Endothelial cell of umbilical vein (primary cell): ENCODE measurements at regions not wholly inside any gene's neighbourhood (a gene's known extent, or its start where the extent isn't known, plus 50 kb on each side); places are given as distances from the start of the nearest gene placed in this dataset.

ENCODE experiments used
- BruUV-seq: library from RNA; stranded (reverse); fragments of 400-500 nt; replicated peaks from 2 replicates; lab custom pipeline; 2021; lab: Mats Ljungman, UMichigan
- CTCF ChIA-PET: fragments of 300-600, 350-600 bp; sonication (Branson Sonifier 250); formaldehyde crosslinking; loops from one replicate; lab custom pipeline; 2021; ENCODE audit warnings: antibody characterized with exemption, inconsistent platforms; lab: Charles Lee
- POLR2A ChIA-PET: fragments of 300-600, 350-600 bp; sonication (Branson Sonifier 250); formaldehyde crosslinking; loops from one replicate; lab custom pipeline; 2021; ENCODE audit warnings: antibody characterized with exemption, inconsistent platforms; lab: Charles Lee
- DNase-seq: peaks from one replicate; pipeline ENCODE4 v3.0.0-alpha.2; 2011; ENCODE audit warnings: low read depth, low spot score
- FAIRE-seq: peaks from 2 replicates; lab custom pipeline; 2011; peaks lifted over from hg19 to GRCh38; lab: Jason Lieb, UNC
- H2AFZ ChIP-seq: 2 replicates; pipeline ENCODE4 v1.6.0; 2012; ENCODE audit warnings: low read depth, low read length, control low read depth, inconsistent platforms
- H3K27ac ChIP-seq: 2 replicates; pipeline ENCODE4 v1.5.1; 2011; ENCODE audit warnings: low read depth, mild to moderate bottlenecking, control low read depth, low read length, moderate library complexity; ENCODE audit not compliant: insufficient read depth
- H3K27me3 ChIP-seq, 2 experiments: 2 replicates each; pipeline versions ENCODE4 v1.6.0 to v1.6.1; 2011; ENCODE audit warnings: low read length in 2 of 2, mixed read lengths in 1 of 2; ENCODE audit not compliant: control insufficient read depth in 2 of 2, insufficient read depth in 2 of 2
- H3K36me3 ChIP-seq, 2 experiments: 2 replicates in 1 of 2; 3 replicates in 1 of 2; pipeline ENCODE4 v1.5.1; 2011; ENCODE audit warnings: low read length in 2 of 2, mild to moderate bottlenecking in 1 of 2, moderate library complexity in 1 of 2; ENCODE audit not compliant: control insufficient read depth in 2 of 2, insufficient read depth in 2 of 2; ENCODE audit errors: extremely low read depth in 1 of 2
- H3K4me1 ChIP-seq: 3 replicates; pipeline ENCODE4 v1.5.1; 2011; ENCODE audit warnings: mild to moderate bottlenecking, low read length; ENCODE audit not compliant: control insufficient read depth, insufficient read depth; ENCODE audit errors: extremely low read depth
- H3K4me2 ChIP-seq: 2 replicates; pipeline ENCODE4 v1.6.1; 2011; ENCODE audit warnings: low read length, control low read depth, mixed read lengths; ENCODE audit not compliant: insufficient read depth
- H3K4me3 ChIP-seq, 3 experiments: fragments of 200-600 bp in 1 of 3; sonication (generic), shearing (Covaris generic) in 1 of 3; replicated peaks in 1 of 3; 2 replicates each; pipeline ENCODE4 v1.5.1; 2011 to 2016; ENCODE audit warnings: control low read depth in 3 of 3, low read length in 3 of 3, mild to moderate bottlenecking in 2 of 3, inconsistent platforms in 1 of 3, low read depth in 1 of 3, moderate library complexity in 1 of 3; ENCODE audit not compliant: insufficient read depth in 1 of 3
- H3K79me2 ChIP-seq: 2 replicates; pipeline ENCODE4 v1.6.0; 2012; ENCODE audit warnings: low read length, inconsistent platforms; ENCODE audit not compliant: control insufficient read depth, insufficient read depth
- H3K9ac ChIP-seq: replicated peaks from 2 replicates; pipeline ENCODE3; 2011; ENCODE audit warnings: low read length, control low read depth; ENCODE audit not compliant: insufficient read depth; ENCODE audit errors: extremely low read depth
- H3K9me1 ChIP-seq: replicated peaks from 3 replicates; pipeline ENCODE4 v1.6.0; 2011; ENCODE audit warnings: mild to moderate bottlenecking, low read length; ENCODE audit not compliant: control insufficient read depth, insufficient read depth; ENCODE audit errors: extremely low read depth
- H3K9me3 ChIP-seq: replicated peaks from 2 replicates; pipeline ENCODE4 v1.5.1; 2012; ENCODE audit warnings: low read length, inconsistent platforms; ENCODE audit not compliant: control insufficient read depth, insufficient read depth
- H4K20me1 ChIP-seq: replicated peaks from 2 replicates; pipeline ENCODE3; 2011; ENCODE audit warnings: mild to moderate bottlenecking, low read length; ENCODE audit not compliant: control insufficient read depth, insufficient read depth; ENCODE audit errors: extremely low read depth
- EZH2 ChIP-seq: IDR thresholded peaks from 2 replicates; pipeline ENCODE4 v1.6.1; 2012; ENCODE audit warnings: borderline replicate concordance, low read depth, mild to moderate bottlenecking, moderate library complexity, low read length, inconsistent platforms; ENCODE audit not compliant: severe bottlenecking
- FOS ChIP-seq: IDR thresholded peaks from 2 replicates; pipeline ENCODE4 v1.6.1; 2011; ENCODE audit warnings: mild to moderate bottlenecking, low read length, moderate library complexity, borderline replicate concordance; ENCODE audit not compliant: insufficient read depth
- GATA2 ChIP-seq: IDR thresholded peaks from 2 replicates; pipeline ENCODE4 v1.7.0; 2011; ENCODE audit warnings: low read depth, mild to moderate bottlenecking, moderate library complexity, mixed read lengths, low read length; ENCODE audit not compliant: insufficient read length, insufficient read depth
- JUN ChIP-seq: IDR thresholded peaks from 2 replicates; pipeline ENCODE4 v1.6.1; 2011; ENCODE audit warnings: borderline replicate concordance, low read depth; ENCODE audit not compliant: insufficient read length, insufficient read depth
- MYC ChIP-seq: IDR thresholded peaks from one replicate; pipeline ENCODE4 v1.6.1; 2011; ENCODE audit warnings: mild to moderate bottlenecking, low read depth, low read length
- POLR2A ChIP-seq: IDR thresholded peaks from 2 replicates; pipeline ENCODE4 v1.6.1; 2012; ENCODE audit warnings: low read depth, mild to moderate bottlenecking, control low read depth, low read length
- POLR2AphosphoS5 ChIP-seq: IDR thresholded peaks from 2 replicates; pipeline ENCODE4 v1.6.1; 2012; ENCODE audit warnings: low read depth, mild to moderate bottlenecking, control low read depth, low read length, moderate library complexity; ENCODE audit not compliant: insufficient read depth
- dilution Hi-C: fragments of 300-500 bp; cut with MboI; formaldehyde crosslinking; loops from one replicate; pipeline ENCODE4 v1.15.0; 2019; ENCODE audit warnings: low sequenced_read_pairs; ENCODE audit not compliant: extremely low pct_ligation_motif_present
- intact Hi-C: fragments of 100-400 bp; cut with micrococcal nuclease; formaldehyde crosslinking; loops from one replicate; pipeline ENCODE4 v1.10.0; 2022
- TF ChIP-seq, protein P1 (sequence below), 2 donors: IDR thresholded peaks; 1 replicate in 1 of 2; 2 replicates in 1 of 2; pipeline ENCODE4 v1.5.1; 2011; ENCODE audit warnings: low read length in 2 of 2, mild to moderate bottlenecking in 2 of 2, moderate library complexity in 2 of 2, control low read depth in 1 of 2, inconsistent platforms in 1 of 2, low read depth in 1 of 2; ENCODE audit not compliant: insufficient read depth in 1 of 2; ENCODE audit errors: extremely low read depth in 1 of 2
- TF ChIP-seq, protein P2 (sequence below): IDR thresholded peaks from 2 replicates; pipeline ENCODE4 v1.6.1; 2011; ENCODE audit not compliant: insufficient read depth, insufficient read length

GRCh38 chr2:82641598-82642180 lies 1817.4 kb downstream of the SUCLG1 start:
- intact Hi-C loops, result no loop called here
- Histone ChIP-seq H3K9ac (no peak overlapping the region), H4K20me1 (no peaks in the 10 kb centered on the region), H3K4me3 (no peak overlapping the region), H3K27me3 (no peaks in the 10 kb centered on the region), H3K9me3 (no peaks in the 10 kb centered on the region), H3K36me3 (no peaks in the 10 kb centered on the region), H3K9me1 (no peaks in the 10 kb centered on the region), H3K4me1 (no peaks in the 10 kb centered on the region), H3K27ac (no peak overlapping the region), H2AFZ (no peak overlapping the region), H3K4me2 (no peak overlapping the region), H3K79me2 (no peaks in the 10 kb centered on the region)
- ChIA-PET POLR2A (no interaction called here), CTCF (no interaction called here)
- DNase-seq (no peak), FAIRE-seq (no peak)
- dilution Hi-C loops, result no loop called here
- TF ChIP-seq POLR2A, result no peak
- TF ChIP-seq FOS, result no peak
- TF ChIP-seq, protein P1, sequence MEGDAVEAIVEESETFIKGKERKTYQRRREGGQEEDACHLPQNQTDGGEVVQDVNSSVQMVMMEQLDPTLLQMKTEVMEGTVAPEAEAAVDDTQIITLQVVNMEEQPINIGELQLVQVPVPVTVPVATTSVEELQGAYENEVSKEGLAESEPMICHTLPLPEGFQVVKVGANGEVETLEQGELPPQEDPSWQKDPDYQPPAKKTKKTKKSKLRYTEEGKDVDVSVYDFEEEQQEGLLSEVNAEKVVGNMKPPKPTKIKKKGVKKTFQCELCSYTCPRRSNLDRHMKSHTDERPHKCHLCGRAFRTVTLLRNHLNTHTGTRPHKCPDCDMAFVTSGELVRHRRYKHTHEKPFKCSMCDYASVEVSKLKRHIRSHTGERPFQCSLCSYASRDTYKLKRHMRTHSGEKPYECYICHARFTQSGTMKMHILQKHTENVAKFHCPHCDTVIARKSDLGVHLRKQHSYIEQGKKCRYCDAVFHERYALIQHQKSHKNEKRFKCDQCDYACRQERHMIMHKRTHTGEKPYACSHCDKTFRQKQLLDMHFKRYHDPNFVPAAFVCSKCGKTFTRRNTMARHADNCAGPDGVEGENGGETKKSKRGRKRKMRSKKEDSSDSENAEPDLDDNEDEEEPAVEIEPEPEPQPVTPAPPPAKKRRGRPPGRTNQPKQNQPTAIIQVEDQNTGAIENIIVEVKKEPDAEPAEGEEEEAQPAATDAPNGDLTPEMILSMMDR (IDR thresholded peaks at IDR 0.05; ENCODE audit: extremely low read depth in 1 of 2, insufficient read depth in 1 of 2, low read depth in 1 of 2, low read length in 2 of 2), result no peak
- no peak for TF ChIP-seq GATA2
- TF ChIP-seq, protein P2, sequence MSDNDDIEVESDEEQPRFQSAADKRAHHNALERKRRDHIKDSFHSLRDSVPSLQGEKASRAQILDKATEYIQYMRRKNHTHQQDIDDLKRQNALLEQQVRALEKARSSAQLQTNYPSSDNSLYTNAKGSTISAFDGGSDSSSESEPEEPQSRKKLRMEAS, result no peak
- TF ChIP-seq JUN, result no peak
- no peak for TF ChIP-seq MYC
- TF ChIP-seq POLR2AphosphoS5, result no peak
- no peak for TF ChIP-seq EZH2
- BruUV-seq, result no TSS peak
